ENCODE measurements at regions not wholly inside any gene's neighbourhood (a gene's known extent, or its start where the extent isn't known, plus 50 kb on each side); places are given as distances from the start of the nearest gene placed in this dataset.

GRCh38 chr2:71839826-71840225 lies 307.8 kb downstream of the CYP26B1 start:
- DNase-seq (ENCODE audit: low spot score), result no peak

DNA sequence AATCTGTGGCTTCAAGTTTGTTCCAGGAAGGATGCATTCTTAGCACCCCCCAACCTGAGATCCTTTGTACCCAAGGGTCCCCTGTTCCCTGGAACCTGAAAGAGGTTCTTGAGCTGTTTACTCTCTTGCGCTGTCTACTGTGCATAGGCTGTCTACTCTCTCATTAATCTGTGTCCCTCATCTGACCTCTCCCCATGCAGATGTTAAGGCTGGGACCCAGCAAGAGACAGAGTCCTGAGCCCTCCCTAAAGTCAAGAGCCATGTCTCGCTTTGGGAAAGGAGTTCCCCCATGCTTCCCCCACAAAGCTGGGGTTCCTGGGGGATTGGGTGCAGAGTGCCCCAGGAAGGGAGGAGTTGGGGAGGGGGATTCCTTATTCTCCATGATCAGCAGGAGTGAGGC lies 312.9 kb downstream of the CYP26B1 start:
- DNase-seq (ENCODE audit: low spot score), result no peak

GRCh38 chr2:71833855-71834560 lies 313.7 kb downstream of the CYP26B1 start:
- DNase-seq (ENCODE audit: low spot score), result no peak

GRCh38 chr2:71833272-71833671 lies 314.4 kb downstream of the CYP26B1 start:
- DNase-seq (ENCODE audit: low spot score), result no peak

DNA sequence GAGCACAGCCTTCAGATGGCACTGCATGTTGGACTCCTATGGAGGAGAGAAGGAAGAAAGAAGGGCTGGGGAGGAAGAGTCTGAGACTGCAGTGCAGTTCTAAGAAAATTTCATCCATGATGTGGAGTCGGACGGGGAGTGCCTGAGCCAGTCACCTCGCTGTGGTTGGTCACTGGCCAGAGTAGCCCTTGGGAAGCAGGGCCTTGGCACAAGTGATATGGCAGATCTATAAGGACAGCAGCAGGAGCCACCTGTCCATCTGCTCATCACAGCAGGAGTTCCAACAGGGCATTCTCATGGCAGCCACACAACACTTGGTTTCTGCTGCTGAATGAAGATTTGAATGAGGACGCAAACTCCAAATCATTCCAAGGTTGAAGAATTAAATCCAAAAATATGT lies 314.8 kb downstream of the CYP26B1 start:
- DNase-seq (ENCODE audit: low spot score), result no peak

DNA sequence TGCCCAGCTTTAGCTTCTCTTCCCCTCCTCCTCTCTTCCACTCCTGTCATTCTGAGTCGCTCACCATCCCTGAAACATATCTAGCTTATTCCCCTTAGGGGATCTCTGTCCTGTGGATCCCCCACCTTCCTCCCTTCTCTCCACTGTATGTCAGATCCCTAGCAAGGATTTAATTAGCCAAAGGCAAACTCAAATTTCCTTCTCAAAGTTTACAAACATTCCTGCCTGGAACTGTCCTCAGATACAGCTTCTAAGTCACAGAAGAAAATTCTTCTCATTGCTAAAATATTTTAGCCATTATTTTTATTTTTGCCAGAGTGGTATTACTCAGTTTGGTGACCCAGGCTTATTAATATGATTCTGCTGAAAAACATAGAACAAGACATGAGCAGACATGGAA lies 315.3 kb downstream of the CYP26B1 start:
- DNase-seq (ENCODE audit: low spot score), result no peak

DNA sequence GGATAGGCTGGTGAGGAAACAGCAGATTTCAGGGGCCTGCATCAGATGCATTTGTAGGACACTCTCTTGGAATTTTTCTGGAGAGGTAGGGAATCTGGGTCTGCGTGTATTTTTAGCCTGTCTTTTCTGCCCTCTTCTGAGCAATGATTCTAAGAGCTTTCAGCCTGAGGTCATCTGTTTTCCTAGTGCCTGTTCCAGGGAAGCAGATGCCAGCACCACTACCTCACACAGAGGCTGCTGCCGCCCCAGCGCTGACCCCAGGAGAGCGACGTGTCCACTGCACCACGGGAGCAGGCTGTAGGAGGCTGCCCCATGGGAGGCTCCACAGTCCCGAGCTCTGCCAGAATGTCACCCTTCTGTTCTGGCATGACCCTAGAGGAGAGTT lies 316.5 kb downstream of the CYP26B1 start:
- DNase-seq (ENCODE audit: low spot score), result no peak

GRCh38 chr2:71830497-71831192 lies 317.0 kb downstream of the CYP26B1 start:
- DNase-seq (ENCODE audit: low spot score), result no peak

- no peak for DNase-seq (ENCODE audit: low spot score)
Observed at GRCh38 chr2:71829008-71829407, 318.7 kb downstream of the CYP26B1 start.

GRCh38 chr2:71827973-71828372 lies 319.7 kb downstream of the CYP26B1 start:
- no peak for DNase-seq (ENCODE audit: low spot score)

GRCh38 chr2:71827524-71827901 lies 320.1 kb downstream of the CYP26B1 start:
- no peak for DNase-seq (ENCODE audit: low spot score)

- no peak for DNase-seq (ENCODE audit: low spot score)
Observed at GRCh38 chr2:71826826-71827523, 320.7 kb downstream of the CYP26B1 start.

- DNase-seq (ENCODE audit: low spot score), result no peak
Observed at GRCh38 chr2:71826299-71826698, 321.4 kb downstream of the CYP26B1 start.

DNA sequence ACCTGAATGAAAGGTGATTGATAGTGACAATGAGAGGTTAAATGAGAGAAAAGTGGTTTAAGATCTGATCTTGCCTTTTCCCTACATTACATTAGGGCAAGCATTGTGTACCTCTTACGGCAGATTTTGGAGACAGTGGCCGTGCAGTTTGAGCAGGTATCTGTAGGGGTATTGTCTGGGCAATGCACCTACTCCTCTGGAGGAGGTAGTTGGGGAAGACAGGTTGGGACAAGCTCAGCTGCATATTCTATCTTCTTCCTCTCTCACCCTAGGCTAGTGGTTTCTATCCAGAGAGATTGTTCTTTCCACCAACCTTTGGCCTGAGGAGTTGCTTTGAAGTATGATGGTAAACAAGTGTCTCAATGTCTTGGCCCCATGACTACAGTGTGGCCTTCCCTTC lies 323.2 kb downstream of the CYP26B1 start:
- no peak for DNase-seq (ENCODE audit: low spot score)

GRCh38 chr2:71823526-71823925 lies 324.1 kb downstream of the CYP26B1 start:
- DNase-seq (ENCODE audit: low spot score), result no peak

- no peak for DNase-seq (ENCODE audit: low spot score)
Observed at GRCh38 chr2:71822463-71822862, 325.2 kb downstream of the CYP26B1 start.

- DNase-seq (ENCODE audit: low spot score), result no peak
Observed at GRCh38 chr2:71821856-71822255, 325.8 kb downstream of the CYP26B1 start.

- DNase-seq (ENCODE audit: low spot score), result no peak
Observed at GRCh38 chr2:71816815-71817214, 330.8 kb downstream of the CYP26B1 start.

DNA sequence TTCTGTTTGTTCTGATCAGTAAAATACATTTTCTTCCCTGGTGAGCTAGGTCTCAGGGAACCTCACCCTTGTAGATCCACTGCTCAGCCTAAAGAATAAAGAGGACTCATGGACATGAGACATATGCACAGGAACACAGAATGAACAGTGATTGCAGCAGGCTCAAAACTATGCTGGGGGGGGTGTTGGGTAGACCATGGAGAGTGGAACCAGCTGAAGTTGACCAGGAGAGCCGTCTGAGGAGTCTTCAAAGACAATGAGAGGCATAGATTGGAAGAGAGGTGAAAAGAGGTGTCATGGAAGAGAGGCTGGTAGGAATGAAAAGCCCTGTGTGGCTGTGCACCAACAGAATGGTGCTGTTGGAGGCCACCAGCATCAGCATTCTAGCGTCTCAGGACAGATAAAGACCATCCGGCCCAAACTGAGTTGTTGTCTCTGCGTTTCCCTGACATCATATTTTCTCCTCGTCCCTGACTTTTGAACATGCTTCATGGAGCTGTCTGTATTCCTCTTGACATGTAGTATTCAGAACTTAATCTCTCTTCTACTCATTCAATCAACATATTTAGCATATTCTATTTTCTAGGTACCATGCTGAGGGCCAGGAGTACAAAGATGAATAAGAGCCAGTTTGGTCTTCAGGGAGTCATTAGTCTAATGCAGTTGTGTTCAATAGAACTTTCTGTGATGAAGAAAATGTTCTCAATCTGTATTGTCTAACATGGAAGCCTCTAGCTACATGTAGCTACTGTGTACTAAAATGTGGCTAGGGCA lies 331.8 kb downstream of the CYP26B1 start:
- DNase-seq (ENCODE audit: low spot score), result no peak

DNA sequence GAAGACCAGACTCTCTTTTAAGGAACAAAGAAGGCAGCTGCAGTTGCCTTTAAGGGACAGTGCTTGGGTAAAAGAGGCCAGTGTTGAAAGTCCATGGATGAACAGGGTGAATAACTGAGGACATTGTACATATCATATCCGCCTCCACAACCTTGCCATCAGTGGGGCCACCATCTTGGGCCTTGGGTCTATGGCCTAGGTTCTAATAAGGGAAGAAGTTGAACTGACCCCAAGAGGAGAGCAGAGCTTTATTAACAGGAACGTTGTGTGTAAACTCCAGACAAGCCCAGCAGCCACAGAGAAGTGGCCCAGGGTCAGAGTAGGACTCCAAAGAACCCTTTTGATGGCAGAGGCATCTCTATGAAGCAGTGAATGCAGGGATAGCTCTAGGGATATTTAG lies 332.8 kb downstream of the CYP26B1 start:
- no peak for DNase-seq (ENCODE audit: low spot score)

- no peak for DNase-seq (ENCODE audit: low spot score)
Observed at GRCh38 chr2:71813807-71814470, 333.7 kb downstream of the CYP26B1 start.

DNA sequence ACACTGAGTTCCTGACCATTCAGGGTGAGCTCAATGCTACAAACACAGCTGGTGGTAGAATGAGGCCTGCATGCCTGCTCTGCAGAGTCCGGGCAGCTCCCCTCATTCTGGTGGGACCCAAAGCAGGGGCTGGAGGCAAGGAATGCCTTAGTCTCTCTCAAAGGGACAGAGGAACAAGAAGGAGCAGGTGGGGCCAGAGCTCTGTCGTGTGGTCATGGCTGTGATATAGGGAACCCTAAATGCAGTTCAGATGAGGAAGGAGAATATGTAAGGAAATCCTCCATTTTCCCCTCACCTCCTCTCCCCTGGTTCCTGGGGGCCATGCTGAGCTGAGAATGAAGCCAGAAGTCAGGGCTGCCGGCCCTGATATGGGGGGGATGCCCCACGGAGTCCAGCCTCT lies 334.3 kb downstream of the CYP26B1 start:
- DNase-seq (ENCODE audit: low spot score), result no peak
